ENCODE measurements at regions not wholly inside any gene's neighbourhood (a gene's known extent, or its start where the extent isn't known, plus 50 kb on each side); places are given as distances from the start of the nearest gene placed in this dataset.
"Not testable (repeated sequence)": the region's sequence is repeated elsewhere in the genome, so short reads cannot be mapped to it uniquely, and the experiment has no call there.

- DNase-seq (ENCODE audit: low read depth in 2 of 2): peak; percentile 34 to 39
Measured at GRCh38 chr12:46983959-46984841, 95.2 kb upstream of the PCED1B start.

DNA sequence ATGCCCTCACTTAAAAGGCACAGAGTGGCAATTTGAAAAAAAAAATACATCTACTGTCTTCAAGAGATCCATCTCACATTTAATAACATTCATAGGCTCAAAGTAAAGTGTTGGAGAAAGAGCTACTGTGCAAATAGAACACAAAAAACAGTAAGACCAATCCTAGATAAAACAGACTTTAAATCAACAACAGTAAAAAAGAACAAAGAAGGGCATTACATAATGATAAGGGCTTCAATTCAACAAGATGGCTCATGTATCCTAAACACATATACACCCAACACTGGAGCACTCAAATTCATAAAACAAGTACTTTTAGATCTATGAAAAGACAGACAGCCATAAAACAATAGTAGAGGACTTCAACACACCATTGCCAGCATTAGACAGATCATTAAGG is 93.6 kb upstream of the PCED1B start:
- DNase-seq (ENCODE audit: low read depth in 2 of 2): no peak

- DNase-seq (ENCODE audit: low read depth in 2 of 2): not testable (repeated sequence)
Measured at GRCh38 chr12:46988122-46988521, 91.3 kb upstream of the PCED1B start.

DNA sequence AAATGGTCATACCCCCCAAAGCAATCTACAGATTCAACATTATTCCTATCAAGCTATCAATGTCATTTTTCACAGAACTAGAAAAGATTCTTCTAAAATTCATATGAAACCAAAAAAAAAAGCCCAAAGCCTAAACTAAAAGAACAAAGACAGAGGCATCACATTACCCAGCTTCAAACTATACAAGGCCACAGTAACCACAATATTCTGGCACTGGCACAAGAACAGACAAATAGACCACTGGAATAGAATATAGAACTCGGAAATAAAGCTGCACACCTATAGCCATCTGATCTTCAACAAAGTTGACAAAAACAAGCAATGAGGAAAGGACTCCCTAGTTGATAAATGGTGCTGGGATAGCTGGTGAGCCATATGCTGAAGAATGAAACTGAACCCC is 89.2 kb upstream of the PCED1B start:
- DNase-seq (ENCODE audit: low read depth in 2 of 2): no peak

- not testable (repeated sequence) for DNase-seq (ENCODE audit: low read depth in 2 of 2)
Measured at GRCh38 chr12:46992051-46992450, 87.4 kb upstream of the PCED1B start.

GRCh38 chr12:46998811-46999368 is 80.5 kb upstream of the PCED1B start:
- DNase-seq (ENCODE audit: low read depth in 2 of 2): peak in 1 of 2 experiments; percentile 25

- DNase-seq (ENCODE audit: low read depth in 2 of 2): no peak
Measured at GRCh38 chr12:47004634-47005033, 74.8 kb upstream of the PCED1B start.

DNA sequence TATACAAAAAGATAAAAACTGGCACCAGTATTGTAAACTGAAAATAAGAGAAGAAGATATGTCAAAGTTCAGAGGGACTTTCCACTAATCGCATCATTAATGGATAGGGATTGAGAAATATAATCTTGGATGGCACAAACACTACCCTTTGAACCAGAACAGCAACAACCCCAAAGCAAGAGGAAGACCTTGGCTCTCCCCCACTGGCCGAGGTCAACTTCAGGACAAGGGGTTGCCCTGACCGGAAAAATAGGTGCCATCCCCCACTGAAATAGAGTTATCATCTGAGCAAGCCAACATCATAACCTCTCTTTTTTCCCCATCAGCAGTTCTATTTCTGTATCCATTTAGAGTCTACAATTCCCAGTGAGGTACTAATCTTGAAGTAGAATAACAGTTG is 72.4 kb upstream of the PCED1B start:
- DNase-seq (ENCODE audit: low read depth in 2 of 2): no peak

DNA sequence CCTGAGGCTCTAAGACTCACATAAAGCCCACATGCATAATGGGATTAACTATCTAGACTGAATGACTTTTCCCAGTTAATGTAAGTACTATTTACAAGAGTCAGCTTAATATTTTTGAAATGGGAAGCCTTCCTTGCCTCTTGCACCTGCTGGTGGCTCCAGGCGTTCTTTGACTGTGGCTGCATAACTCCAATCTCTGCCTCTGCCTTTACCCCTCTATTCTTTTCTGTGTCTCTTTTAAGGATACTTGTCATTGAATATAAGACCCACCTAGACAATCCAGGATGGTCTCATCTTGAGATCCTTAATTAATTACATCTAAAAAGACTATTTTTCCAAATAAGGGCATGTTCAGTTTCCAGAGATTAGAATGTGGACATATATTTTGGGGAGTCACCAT is 66.9 kb upstream of the PCED1B start:
- DNase-seq (ENCODE audit: low read depth in 2 of 2): no peak

DNA sequence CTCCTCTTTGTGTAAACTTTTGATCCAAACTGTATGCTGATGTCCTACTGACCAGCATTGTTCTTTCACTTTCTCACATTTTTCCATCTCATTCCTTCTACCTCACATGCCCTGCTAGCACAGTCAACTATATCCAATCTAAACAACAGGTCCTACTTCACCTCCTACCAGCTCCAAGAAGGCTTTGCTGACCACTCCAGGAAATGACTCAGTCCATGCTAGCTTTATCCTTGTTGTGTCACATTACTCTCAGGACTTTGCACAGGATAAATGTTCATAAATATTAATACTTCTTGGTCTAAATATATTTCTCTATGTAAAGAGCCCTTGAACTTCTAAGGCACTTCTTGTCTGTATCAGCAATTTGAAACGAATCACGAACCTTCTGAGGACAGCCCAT is 64.9 kb upstream of the PCED1B start:
- no peak for DNase-seq (ENCODE audit: low read depth in 2 of 2)

DNA sequence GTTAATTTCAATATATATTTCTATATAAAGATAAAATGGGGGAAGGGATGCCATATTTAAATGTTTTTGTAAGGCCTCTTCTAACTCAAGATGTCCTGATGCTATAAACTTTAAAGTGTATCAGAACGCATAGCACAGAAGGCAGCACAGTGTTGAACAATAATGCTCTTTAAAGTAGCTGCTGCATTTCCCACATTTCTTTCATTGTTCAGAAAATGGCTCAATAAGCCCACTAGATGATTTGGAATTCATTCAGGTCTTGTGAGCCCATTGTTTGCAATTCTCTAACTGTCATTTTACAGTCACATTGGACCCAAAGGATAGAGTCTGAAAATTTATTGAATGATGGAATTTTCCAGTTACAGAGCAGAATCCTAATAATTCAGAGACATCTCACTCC is 64.0 kb upstream of the PCED1B start:
- no peak for DNase-seq (ENCODE audit: low read depth in 2 of 2)

GRCh38 chr12:47017041-47017713 is 62.2 kb upstream of the PCED1B start:
- DNase-seq (ENCODE audit: low read depth in 2 of 2): no peak

GRCh38 chr12:47017901-47018475 is 61.4 kb upstream of the PCED1B start:
- DNase-seq (ENCODE audit: low read depth in 2 of 2): no peak

- no peak for DNase-seq (ENCODE audit: low read depth in 2 of 2)
Measured at GRCh38 chr12:47020211-47020821, 59.1 kb upstream of the PCED1B start.

DNA sequence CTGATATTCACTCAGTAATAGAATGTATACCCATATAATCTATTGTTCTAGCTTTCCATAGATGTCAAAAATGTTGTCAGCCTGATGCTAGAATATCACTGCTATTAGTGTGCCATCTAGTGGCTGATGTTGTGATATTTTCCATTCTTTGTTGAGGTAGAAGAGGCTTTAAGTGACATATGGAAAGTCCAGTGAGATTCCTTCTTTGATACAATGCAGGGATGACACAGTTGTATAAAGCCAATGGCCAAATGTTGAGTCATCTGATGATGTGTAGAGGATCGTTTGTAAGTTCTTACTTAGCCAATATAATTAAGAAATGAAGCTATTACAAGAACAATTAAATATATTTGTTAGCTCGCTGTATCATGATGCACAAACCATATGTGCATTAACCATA is 58.1 kb upstream of the PCED1B start:
- peak; percentile 79 to 81 for DNase-seq (ENCODE audit: low read depth in 2 of 2)

DNA sequence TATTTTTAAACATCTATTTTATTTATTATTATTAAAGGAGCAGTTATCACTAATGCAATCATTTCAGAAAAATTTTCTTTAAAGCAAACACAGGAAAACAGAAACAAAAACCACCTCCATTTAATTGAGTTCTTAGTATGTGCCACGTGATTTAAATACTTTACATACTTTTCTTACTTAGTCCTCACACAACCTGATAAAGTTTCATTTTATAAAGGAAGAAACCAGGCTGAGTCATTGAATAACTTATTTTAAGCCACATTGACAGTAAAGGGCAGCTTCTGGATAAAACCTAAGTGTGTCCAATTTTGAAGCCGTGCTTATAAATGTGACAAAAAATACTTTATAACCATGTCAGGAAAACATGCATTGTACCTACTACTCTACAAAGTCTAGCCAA is 57.1 kb upstream of the PCED1B start:
- DNase-seq (ENCODE audit: low read depth in 2 of 2): peak; percentile 54 to 55

DNA sequence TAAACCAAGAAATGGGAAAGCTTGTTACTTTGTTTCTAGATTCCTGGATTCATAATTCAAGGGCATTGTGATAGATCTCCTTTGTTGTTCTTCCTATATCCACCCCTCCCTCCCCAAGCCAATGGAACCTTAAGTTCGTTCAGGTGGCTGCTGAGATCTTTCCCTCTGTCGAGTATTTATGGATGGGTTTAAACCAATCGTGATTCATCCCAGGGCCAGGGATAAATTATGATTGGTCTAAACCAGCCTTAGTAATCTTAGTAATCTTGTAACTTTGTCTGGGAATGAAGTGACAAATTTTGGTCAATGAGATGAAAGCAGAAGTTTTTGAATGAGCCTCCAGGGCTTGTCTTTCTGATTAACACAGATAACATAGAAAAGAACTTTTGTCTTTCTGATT is 56.1 kb upstream of the PCED1B start:
- no peak for DNase-seq (ENCODE audit: low read depth in 2 of 2)

- DNase-seq (ENCODE audit: low read depth in 2 of 2): no peak
Measured at GRCh38 chr12:47023953-47024352, 55.5 kb upstream of the PCED1B start.

DNA sequence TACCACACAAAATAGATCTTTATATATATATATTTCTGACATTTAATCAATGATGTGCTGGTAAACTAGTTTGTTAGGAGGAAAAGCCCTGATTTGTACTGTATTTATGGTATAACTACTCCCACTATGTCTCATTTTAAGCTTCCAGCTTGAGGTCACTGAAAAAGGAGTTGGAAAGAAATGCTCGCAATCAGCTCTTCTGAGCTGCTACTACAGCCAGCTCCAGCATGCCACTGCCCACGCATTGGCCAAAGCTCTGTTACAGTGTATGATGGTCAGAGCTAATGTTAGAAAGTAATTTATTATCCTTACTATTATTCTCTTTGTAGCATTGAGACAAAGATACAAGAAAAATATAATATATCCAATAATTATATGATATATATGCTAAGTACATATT is 55.0 kb upstream of the PCED1B start:
- no peak for DNase-seq (ENCODE audit: low read depth in 2 of 2)

- DNase-seq (ENCODE audit: low read depth in 2 of 2): no peak
Measured at GRCh38 chr12:47025349-47025748, 54.1 kb upstream of the PCED1B start.

GRCh38 chr12:47025798-47026197 is 53.6 kb upstream of the PCED1B start:
- DNase-seq (ENCODE audit: low read depth in 2 of 2): no peak

DNA sequence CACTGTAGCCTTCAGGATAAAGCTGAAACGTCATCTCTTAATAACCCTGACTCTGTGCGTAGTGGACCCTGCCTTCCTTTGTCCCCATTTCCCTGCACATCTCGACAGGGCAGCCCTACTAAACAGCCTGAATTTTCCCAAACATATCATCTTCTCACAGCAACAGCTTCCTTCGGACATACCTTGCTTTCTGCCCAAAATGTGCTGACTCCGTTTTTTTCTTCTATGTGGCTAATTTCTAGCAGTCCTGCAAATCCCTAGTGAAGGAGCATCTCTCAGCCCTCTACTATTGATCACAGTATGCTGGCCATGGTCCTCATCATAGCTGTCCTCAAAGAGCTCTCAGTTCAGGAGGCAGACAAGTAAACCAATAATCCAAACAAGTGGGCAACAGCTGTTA is 53.1 kb upstream of the PCED1B start:
- no peak for DNase-seq (ENCODE audit: low read depth in 2 of 2)
